Fibroblast of mammary gland (primary cell): ENCODE measurements at regions not wholly inside any gene's neighbourhood (a gene's known extent, or its start where the extent isn't known, plus 50 kb on each side); places are given as distances from the start of the nearest gene placed in this dataset.

Experiments used
- DNase-seq: peaks from one replicate; pipeline ENCODE4 v3.0.0-alpha.2; 2010; ENCODE audit warnings: low read depth
- H3K4me3 ChIP-seq: 2 replicates; pipeline ENCODE4 v1.5.1; 2011; ENCODE audit warnings: low read depth, mild to moderate bottlenecking, low read length, moderate library complexity; ENCODE audit not compliant: control insufficient read depth
- CTCF ChIP-seq: conservative IDR thresholded peaks from 2 replicates; pipeline ENCODE4 v1.5.1; 2011; ENCODE audit warnings: low read depth, low read length, inconsistent platforms; ENCODE audit not compliant: control insufficient read depth, insufficient read depth

DNA sequence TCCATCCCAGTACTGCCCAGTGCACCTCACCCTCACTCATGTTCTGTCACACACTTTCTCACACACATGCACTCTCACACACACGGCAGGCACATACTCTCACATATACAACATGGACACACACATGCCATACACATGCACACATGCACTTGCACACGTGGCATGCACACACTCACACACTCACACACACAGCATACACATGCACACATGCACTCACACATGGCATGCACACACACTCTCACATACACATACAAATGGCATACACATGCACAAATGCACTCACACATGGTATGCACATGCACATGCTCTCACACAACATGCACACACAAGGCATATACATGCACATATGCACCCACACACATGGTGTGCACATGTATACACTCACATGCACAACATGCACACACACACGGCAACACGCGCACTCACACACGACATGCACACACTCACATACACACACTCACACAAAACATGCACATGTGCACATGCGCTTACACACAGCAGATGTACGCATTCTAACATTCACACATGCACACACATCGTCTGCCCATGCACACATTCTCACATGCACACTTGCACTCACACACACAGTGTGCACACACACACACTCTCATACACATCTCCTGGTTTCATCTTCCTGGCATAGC, 131.7 kb upstream of the THBS2 start:
- no peak overlapping the region for H3K4me3 ChIP-seq
- TF ChIP-seq CTCF = no peak
- DNase-seq = no peak

- TF ChIP-seq CTCF = no peak
- no peak overlapping the region for H3K4me3 ChIP-seq
- no peak for DNase-seq
Observed at GRCh38 chr6:169384291-169384690, 130.6 kb upstream of the THBS2 start.

GRCh38 chr6:169383265-169383664, 129.6 kb upstream of the THBS2 start:
- H3K4me3 ChIP-seq = no peak overlapping the region
- no peak for TF ChIP-seq CTCF
- no peak for DNase-seq

- H3K4me3 ChIP-seq = no peak overlapping the region
- DNase-seq = no peak
- no peak for TF ChIP-seq CTCF
Observed at GRCh38 chr6:169382735-169383134, 129.1 kb upstream of the THBS2 start.

DNA sequence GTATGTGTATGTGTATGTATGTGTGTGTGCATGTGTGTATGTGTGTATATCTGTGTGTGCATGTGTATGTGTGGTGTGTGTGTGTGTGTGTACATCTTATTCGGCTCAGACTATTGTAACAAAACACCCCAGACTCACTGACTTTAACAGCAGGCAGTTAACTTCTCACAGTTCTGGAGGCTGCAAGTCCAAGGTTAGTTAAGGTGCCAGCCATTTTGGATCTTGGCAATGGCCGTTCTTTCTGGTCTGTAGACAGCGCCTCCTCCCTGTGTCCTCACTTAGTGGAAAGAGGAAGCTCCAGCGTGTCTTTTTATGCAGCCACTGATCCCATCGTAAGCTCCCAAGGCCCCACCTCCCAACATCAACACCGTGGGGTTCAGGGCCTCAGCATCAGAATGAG, 128.3 kb upstream of the THBS2 start:
- no peak for DNase-seq
- H3K4me3 ChIP-seq = no peak overlapping the region
- TF ChIP-seq CTCF = no peak

GRCh38 chr6:169380493-169380892, 126.8 kb upstream of the THBS2 start:
- TF ChIP-seq CTCF = no peak

GRCh38 chr6:169379495-169380070, 125.9 kb upstream of the THBS2 start:
- no peak overlapping the region for H3K4me3 ChIP-seq
- DNase-seq = no peak
- no peak for TF ChIP-seq CTCF

More at GRCh38 chr6:169380493-169380892, 126.8 kb upstream of the THBS2 start:
- no peak for DNase-seq
- H3K4me3 ChIP-seq = no peak overlapping the region
